ENCODE measurements at regions not wholly inside any gene's neighbourhood (a gene's known extent, or its start where the extent isn't known, plus 50 kb on each side); places are given as distances from the start of the nearest gene placed in this dataset.
A peak's percentile ranks its signal among the peaks of the same experiment; 100 is the strongest.

DNA sequence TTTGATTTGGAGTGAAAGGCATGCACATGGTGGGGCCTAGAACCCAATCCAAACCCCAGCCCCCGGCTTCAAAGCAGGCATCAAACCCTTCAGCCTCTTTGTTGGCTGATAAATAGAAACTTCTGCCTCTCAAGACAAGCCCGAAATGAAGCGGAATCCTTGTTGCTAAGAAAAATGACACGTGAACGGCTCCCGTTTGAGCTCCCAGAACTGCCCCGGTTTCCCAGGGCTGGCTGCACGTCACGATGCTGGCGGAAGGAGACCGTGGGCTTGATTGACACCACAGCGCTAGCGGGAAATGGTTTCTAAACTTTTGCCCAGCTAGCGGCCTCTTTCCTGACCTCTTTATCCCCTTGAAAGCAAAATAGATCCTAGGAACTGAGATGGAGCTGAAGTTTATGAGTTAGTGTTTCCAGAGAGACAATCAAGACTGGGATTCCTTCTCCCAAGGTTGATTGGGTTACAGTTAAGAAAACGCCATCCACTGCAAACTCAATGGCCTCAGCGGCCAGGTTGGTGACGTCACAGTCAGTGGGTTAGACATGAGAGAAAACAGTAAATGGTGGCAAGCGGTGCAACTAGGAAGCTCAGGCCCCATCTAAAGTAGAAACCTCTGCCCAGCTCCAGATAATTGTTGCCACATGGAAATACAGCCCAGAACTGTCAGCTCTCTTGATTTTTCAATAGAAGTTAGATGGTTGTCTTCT, 117.0 kb downstream of the ANKRD60 start:
- DNase-seq (ENCODE audit: low read depth in 2 of 2) = no peak

DNA sequence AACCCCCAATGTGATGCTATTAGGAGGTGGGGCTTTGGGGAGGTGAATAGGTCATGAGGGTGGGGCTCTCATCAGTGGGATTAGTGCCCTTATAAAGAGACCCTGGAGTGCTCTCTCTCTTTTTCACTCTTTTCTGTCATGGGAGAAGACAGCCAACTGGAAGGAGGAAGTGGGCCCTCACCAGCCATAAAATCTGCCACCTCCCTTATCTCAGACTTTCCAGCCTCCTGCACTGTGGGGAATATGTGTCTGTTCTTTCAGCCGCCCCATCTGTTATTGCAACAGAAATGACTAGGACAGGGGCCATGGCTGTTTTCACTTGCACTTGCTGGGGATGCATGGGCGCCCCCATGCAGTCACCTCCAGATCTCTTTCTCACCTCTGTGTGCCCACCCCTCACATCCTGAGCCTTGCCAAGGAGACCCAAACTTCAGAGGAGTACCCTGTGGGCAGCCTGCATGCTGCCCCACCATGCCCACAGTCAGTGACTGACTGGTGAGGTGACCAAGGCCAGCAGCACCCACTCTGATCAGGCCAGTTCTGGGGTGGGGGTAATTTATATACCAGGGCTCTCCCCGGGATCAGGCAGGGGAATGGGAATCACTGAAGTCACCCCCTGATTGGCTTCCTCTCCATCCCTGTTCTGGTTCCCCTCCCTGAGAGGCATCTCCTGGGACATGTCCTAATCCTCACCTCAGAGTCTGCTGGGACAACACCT, 118.4 kb downstream of the ANKRD60 start:
- no peak for DNase-seq (ENCODE audit: low read depth in 2 of 2)

DNA sequence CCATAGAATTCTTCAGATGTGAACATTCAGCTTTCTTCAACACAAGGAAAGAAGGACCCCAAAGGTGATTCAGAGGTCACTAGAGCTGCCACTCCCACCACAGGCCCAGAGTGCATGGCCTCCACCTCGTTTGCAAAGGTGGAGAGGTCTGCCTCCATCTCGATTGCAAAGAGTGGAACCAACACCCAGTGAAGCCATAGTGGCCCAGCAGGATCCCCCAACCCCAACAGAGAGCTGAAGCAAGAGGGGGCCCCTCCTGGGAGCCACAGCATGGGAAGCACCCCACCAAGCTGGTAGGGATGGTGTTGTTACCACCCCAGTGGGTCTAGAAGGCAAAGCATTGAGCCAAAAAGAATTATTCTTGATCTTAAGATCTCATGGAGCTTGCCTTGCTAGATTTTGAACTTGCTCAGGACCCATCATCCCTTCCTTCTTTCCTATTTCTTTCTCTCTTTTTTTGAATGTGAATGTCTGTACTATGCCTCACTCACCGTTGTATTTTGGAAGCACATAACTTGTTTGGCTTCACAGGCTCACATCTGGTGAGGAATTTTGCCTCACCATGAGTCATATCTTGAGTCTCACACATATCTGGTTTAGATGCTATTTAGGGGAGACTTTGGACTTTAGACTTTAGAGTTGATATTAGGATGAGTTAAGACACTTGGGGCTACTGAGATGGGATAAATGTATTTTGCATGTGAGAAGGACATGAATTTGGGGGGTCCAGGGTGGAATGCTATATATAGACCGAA, 119.2 kb downstream of the ANKRD60 start:
- no peak for DNase-seq (ENCODE audit: low read depth in 2 of 2)

DNA sequence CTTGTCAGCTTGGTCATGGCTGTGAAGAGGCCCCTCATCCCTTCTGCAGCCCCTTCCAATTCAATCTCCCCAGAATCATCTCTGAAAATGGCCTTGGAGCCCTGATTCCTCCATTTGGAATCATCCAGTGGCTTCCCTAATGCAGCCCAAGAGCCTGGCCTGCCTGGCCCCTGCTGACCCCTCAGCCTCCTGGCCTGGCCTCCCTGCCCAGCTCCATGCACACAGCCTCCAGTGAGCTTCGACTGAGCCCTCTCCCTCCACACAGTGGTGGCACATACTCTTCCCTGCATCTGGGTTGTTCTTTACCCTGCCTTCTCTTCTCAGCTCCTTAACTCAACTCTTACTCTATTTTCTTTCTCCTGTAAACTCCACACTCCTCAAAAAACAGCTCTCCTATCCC, 120.9 kb downstream of the ANKRD60 start:
- no peak for DNase-seq (ENCODE audit: low read depth in 2 of 2)

DNA sequence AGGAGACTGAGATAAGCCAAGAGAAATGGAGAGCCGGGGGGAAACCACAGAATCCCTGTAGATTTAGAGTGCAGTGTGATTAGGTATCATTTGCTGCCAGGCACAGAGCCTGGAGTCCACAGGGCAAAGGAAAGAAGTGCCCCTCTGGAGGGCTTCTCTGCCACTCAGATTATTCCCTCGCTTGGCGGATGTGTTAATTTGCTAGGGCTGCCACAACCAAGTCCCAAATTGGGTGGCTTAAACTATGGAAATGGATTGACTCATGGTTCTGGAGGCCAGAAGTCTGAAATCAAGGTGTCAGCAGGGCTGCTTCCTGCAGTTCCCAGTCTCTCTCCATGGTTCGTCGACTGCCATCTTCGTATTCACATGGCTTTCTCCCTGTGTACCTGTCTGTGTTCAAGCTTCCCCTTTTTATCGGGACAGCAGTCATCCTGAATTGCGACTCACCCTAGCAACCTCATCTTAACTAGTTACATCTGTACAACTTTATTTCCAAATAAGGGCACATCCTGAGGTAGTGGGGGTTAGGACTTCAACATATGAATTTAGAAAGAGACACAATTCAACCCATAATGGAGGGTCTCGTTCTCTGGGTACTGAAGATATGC, 122.2 kb downstream of the ANKRD60 start:
- no peak for DNase-seq (ENCODE audit: low read depth in 2 of 2)

DNA sequence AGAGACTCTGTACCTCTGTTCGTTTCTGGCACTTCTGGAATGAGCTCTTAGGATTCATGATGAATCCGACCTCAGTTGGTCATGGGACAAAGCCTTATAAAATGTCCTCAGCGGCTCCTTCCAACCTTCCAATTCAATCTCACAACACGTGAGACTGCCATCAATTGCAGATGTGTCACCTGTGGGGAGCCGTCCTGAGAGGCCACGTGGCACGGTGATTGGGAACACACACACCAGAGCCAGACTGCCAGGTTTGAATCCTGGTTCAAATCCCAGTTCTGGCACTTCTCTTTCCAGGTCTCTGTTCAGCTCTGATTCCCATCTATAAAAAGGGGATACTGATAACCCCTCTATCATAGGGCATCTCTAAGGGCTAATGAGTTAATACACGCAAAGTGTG, 124.5 kb downstream of the ANKRD60 start:
- DNase-seq (ENCODE audit: low read depth in 2 of 2) = no peak

DNA sequence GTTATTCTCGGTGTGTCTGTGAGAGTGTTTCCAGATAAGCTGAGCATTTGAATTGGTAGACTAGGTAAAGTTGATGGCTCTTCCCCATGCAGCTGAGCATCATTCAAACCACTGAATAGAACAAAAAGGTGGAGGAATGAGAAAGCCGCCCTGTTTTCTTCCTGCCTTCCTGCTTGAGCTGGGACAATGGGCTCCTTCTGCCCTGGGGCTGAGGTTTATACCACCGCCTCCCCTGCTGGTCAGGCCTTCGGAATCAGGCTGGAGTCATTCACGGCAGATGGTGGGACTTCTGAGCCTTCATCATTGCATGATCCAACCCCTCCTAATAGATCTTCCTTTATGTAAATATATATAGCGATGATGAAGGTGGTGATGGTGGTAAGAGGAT, 124.9 kb downstream of the ANKRD60 start:
- DNase-seq (ENCODE audit: low read depth in 2 of 2) = no peak

DNA sequence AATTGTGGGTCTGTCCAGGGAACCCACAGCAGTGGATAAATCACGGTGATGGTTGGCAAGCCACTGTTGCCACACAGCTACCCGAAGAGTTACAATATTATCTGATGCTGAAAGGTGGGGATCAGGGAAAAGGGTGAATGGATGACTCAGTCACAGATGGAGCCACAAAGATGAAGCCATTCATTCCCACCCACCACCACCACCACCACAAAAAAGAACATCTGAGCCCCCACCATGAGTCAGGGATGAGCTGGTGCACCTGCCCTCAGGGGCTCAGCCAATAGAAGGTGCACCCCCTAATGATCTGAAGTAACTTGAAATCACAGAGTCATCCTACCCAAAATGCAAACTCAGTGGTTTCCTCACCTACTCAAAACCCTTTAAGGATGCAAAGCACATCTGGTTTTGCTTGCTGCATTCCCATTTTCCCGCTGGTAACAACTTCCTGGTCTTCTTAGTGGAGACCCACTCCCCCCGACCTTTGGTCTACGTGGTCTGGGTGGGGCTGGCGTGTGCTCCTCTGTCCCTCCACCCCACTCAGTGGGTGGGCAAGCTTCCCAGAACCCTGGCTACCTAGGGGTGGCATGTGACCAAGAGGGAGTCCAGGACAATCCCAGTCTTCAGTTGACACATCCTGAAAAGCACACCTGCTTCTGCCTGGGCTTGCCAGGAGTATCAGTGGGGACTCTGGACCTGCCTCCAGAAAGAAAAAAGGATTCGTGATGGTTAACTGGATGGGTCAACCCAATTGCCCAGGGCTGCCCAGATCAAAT, 125.5 kb downstream of the ANKRD60 start:
- peak; percentile 52 to 59 for DNase-seq (ENCODE audit: low read depth in 2 of 2)

DNA sequence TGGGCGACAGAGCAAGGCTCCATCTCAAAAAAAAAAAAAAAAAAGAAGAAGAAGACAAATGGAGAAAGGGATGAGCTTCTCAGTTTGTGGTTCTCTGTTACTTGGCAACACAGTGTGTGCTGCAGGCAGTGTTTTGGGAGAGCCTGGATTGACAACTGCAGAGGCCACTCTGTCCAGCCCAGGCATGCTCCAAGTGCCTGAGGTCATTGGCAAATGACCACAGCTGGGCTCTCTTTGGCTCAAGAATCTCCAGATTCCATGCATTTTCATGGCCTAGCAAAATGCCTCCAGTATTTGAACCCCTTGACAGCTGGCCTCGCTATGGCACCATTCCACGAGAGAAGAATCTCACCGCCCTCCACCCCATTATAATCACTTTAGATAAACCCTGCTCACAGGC, 126.2 kb downstream of the ANKRD60 start:
- no peak for DNase-seq (ENCODE audit: low read depth in 2 of 2)

DNA sequence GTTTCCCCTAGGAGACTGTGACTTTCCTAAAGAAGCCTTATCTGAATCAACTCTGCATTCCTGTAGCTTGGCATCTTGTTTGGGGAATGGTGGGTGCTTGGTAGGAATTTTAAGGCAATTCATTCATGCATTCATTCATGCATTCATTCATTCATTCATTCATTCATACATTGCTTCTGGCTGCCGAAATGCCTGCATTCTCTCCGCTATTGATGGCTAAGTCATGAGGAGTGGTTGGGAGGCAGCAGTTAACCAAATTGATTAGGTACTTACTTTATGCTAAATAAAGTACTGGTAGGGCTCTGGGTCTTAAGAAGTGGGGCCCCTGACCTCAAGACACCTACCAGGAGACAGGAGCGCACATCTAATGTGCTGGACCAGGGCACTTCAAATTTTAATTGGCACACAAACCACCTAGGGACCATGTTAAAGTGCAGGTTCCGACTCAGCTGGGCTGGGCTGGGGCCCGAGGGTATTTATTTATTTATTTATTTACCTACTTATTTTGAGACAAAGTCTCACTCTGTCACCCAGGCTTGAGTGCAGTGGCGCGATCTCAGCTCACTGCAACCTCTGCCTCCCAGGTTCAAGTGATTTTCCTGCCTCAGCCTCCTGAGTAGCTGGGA, 127.6 kb downstream of the ANKRD60 start:
- DNase-seq (ENCODE audit: low read depth in 2 of 2) = no peak

DNA sequence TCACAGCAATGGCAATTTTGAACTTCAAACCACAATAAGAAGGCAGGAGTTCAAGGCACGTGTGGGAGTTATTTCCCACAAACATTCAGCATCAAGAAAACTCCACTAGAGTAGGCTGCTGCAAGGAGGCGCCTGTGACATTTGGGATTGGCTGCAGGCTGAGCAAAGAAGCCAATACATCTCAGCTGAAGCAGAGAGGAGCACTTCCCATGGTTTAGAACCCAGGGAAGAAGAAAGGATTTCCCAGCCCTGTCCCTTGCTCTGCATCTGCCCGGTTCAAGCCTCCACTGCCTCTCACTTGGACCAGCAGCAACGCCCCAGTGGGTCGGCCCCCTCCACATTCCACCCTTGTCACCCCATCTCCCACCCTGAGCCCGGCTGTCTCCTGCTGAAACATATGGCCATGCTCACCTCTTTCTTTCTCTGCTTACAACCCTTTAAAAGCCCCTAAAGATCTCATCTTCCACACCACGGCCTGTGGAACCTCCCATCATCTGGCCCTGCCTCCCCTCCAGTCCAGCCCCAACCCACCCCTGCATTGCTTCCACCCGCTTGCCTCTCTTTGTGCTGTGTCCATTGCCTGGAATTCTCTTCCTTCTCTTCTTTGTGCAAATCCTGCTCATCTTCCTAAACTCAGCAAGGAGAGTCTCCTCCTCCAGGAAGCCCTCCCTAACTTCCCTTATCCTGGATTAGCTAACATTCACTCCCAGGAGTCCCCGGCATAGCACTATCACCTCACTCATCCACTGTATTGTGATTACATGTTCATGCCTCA, 128.3 kb downstream of the ANKRD60 start:
- no peak for DNase-seq (ENCODE audit: low read depth in 2 of 2)

DNA sequence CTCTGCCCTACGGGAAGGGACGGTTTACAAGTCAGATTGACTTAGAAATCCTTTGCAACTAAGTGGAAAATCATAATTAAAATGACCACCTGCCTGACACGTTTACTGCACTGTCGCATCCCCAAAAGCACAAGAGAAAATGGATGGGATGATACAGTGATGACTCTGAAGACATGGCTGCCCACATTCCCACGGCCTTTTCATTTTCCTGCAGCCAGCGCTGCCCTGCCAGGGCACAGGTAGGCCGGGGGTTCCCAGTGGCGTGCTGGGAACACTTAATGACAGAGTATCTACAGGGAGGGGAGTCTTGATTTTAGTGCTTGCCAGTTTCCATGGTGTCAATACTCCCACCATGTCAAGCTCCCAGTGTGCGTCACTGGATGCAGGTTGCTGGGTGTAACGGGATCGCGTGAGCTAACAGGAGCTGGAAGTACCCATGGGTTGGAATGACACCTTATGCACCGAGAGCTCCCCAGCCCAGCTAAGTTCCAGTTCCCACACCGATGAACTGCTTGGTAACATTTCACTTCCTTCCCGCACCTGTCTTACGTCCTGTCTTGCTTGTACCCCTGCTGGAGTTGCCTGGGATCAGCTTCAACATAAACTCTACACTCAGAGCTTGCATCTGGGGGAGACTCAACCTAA, 129.0 kb downstream of the ANKRD60 start:
- DNase-seq (ENCODE audit: low read depth in 2 of 2) = no peak

DNA sequence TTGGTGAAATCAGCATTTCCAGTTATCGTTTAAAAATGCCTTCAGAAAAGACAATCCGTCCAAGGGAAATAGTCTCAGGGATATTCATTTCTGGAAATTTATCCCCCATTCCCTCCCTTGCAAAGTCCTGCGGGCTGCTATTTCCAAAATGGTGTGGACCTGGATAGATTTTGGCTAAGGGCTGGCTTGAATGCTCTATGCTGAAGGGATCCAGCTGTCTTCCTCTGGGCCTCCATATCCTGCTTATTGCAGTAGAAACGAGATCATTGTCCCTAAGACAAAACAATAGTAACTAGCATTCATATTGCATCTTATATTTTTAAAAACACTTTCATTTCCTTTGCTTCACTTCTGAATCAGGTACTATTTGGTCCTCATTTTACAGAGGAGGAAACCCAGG, 129.9 kb downstream of the ANKRD60 start:
- no peak for DNase-seq (ENCODE audit: low read depth in 2 of 2)

DNA sequence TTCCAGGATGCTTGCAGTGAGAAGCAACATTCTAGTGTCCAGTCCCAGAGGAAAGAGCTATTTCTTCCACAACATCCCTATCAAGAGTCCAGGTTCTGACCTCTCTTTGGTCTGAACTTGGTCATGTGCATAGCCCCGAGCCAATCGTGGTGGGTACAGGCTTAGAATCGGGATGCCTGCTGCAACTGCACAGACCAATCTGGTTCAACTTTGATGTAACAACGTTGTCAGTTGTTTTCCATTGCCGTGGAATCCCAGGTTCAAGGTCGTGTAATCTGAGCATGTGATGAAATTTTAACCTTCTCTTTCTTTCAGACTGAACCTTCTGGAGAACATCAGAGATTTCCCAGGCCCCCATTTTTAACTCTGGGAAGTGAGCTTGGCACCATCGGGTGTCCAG, 130.5 kb downstream of the ANKRD60 start:
- DNase-seq (ENCODE audit: low read depth in 2 of 2) = no peak

DNA sequence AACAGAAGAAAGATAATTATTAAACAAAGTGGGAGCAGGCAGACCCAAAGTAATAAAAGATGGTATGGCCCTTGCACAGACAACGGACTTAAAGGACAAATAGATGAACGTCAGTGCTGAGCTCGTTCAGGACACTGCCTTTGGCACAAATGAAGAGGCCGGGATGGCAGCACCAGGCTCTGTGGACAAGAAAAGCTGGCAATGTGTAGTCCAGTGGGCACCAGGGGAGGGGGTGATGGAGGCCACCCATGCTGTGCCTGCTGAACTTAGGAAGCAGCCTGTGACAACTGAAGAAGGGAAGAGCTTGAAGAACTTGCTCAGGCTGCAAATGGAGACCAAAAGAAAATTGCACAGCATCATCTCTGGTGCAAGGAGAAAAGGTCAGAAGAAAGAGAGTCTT, 131.0 kb downstream of the ANKRD60 start:
- no peak for DNase-seq (ENCODE audit: low read depth in 2 of 2)

DNA sequence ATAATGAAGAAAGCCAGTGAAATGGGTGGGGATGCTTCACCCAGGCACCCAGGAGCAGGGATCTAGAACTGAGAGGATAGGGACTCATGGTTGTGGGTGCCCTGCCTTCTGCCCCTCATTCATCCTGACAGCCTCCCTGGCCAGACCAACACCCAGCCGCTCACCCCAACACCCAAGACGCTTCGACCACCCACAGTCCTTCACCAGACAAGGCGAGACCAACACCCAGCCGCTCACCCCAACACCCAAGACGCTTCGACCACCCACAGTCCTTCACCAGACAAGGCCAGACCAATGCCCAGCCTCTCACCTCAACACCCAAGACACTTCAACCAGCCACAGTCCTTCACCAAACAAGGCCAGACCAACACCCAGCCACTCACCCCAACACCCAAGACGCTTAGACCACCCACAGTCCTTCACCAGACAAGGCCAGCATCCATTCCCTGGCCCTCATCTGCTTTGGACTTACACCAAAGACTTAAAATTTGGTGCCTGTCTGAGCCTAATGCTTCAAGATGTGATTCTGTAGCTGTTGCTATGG, 131.5 kb downstream of the ANKRD60 start:
- DNase-seq (ENCODE audit: low read depth in 2 of 2) = no peak

DNA sequence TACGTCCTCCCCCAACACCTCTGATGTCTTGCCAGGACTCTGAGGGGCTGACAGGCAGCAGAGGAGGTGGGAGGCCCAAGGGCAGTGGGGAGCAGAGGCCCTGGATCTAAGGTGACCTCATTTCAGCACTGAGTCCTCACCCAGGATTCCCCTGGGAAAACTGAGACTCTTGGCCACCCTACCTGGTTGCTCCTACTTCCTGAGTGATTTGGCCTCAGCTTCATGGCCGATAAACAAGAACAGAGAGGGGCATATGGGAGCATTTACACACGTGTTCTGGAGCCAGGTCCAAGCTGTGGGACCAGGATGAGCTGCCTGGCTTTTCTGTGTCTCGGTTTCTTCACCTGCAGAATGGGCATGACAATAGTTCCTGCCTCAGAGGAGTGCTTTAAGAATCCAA, 133.8 kb downstream of the ANKRD60 start:
- DNase-seq (ENCODE audit: low read depth in 2 of 2) = no peak

DNA sequence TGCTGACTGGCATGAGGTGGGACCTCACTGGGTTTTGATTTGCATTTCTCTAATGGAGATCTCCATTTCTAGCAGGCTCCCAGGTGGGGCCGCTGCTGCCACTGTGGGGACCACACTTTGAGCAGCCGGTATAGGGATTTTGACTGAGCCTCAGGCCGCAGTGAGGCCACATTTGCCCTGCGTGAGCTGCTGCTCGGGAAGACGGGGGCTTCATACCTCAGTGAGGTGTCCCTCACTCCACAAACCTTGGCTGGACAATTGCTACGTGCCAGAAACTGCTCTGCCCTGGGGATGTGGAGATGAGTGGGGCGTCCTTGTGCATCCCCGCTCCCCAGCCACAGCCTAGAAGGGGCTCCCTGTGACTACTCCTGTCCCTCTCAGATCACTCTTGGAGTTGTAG, 134.3 kb downstream of the ANKRD60 start:
- DNase-seq (ENCODE audit: low read depth in 2 of 2) = no peak

DNA sequence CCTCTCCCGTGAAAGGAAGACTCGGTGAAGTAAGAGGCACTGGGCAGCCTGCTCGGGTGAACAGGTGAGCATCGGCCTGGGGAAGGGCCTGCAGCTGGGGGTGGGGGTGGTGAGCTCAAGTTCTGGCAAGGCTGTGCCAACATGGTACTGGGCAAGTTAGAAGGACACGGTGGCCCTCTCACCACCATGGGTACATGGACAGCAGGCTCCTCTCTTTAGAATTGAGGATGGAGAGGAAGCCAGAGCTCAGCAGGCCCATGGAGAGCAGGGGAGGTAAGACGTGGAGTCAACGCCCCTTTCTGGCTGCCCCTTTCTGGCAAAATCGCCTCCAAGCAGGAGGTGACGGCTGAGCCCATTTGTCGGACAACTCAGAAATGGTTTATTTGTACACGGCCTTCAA, 135.6 kb downstream of the ANKRD60 start:
- DNase-seq (ENCODE audit: low read depth in 2 of 2) = no peak

DNA sequence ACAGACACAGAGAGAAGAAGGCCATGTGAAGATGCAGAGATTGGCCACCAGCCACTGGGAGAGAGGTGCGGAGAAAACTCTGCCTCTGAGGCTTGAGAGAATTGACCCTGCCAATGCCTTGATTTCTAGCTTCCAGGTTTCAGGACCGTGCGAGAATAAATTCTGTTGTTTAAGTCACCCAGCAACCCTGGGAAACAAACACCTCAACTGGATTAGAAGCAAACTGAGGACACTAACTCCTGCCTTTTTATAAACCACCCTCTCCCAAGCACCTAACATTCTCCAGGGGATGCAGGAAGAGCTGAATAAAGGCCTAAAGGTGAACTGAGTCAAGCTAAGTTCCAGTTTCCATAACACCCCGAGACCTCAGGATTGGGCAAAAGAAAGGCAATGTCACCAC, 136.1 kb downstream of the ANKRD60 start:
- DNase-seq (ENCODE audit: low read depth in 2 of 2) = no peak

Data from stimulated activated CD8-positive, alpha-beta memory T cell treated with anti-CD3 and anti-CD28 coated beads, Interleukin-15, amount 100 ng/mL, for 48 hours (primary cell).